GM23338 (cell line): ENCODE measurements at regions not wholly inside any gene's neighbourhood (a gene's known extent, or its start where the extent isn't known, plus 50 kb on each side); places are given as distances from the start of the nearest gene placed in this dataset.

Experiments
- CREB1 ChIP-seq: fragments of 250-450 bp; sonication (Bioruptor Pico); IDR thresholded peaks from 2 replicates; pipeline ENCODE4 v1.5.0; 2020; ENCODE audit warnings: low read depth, mild to moderate bottlenecking, moderate library complexity
- CTCF ChIP-seq, 2 experiments: fragments of 200-600 bp in 1 of 2; sonication (generic) in 1 of 2; conservative IDR thresholded peaks; 2 replicates each; pipeline versions ENCODE4 v1.5.1 to v1.6.1; 2016 to 2017; ENCODE audit warnings: antibody characterized with exemption in 2 of 2, low read depth in 2 of 2, mild to moderate bottlenecking in 2 of 2, moderate library complexity in 1 of 2
- ETS1 ChIP-seq: IDR thresholded peaks from 2 replicates; pipeline ENCODE4 v1.6.1; 2016; ENCODE audit warnings: antibody characterized with exemption
- EZH2 ChIP-seq: fragments of 200-600 bp; sonication (generic); IDR thresholded peaks from one replicate; pipeline ENCODE4 v1.8.0; 2017; ENCODE audit warnings: antibody characterized with exemption, mild to moderate bottlenecking, low read depth; ENCODE audit not compliant: unreplicated experiment
- EZH2phosphoT487 ChIP-seq: fragments of 200-600 bp; sonication (generic); IDR thresholded peaks from one replicate; pipeline ENCODE4 v1.8.1; 2018; ENCODE audit warnings: antibody characterized with exemption; ENCODE audit not compliant: unreplicated experiment
- NANOG ChIP-seq: IDR thresholded peaks from 2 replicates; pipeline ENCODE4 v1.6.1; 2016; ENCODE audit warnings: antibody characterized with exemption, borderline replicate concordance
- POLR2AphosphoS5 ChIP-seq: IDR thresholded peaks from 2 replicates; pipeline ENCODE4 v1.6.1; 2016; ENCODE audit warnings: antibody characterized with exemption, low read depth
- REST ChIP-seq: IDR thresholded peaks from one replicate; pipeline ENCODE4 v1.6.1; 2018; ENCODE audit warnings: antibody characterized with exemption; ENCODE audit not compliant: unreplicated experiment
- ZNF462 ChIP-seq: fragments of 250-450 bp; sonication (Bioruptor Pico); IDR thresholded peaks from 2 replicates; pipeline ENCODE4 v1.5.0; 2020; ENCODE audit warnings: mild to moderate bottlenecking, moderate library complexity

GRCh38 chr19:5281588-5281987 lies 59.0 kb downstream of the PTPRS start:
- no peak for TF ChIP-seq CTCF (conservative IDR thresholded peaks at IDR 0.05; ENCODE audit: low read depth in 2 of 2)
- TF ChIP-seq REST = no peak
- TF ChIP-seq POLR2AphosphoS5 = no peak
- TF ChIP-seq EZH2 = no peak
- no peak for TF ChIP-seq ZNF462 (CRISPR knock-in tag)
- no peak for TF ChIP-seq ETS1
- no peak for TF ChIP-seq EZH2phosphoT487
- no peak for TF ChIP-seq NANOG
- no peak for TF ChIP-seq CREB1 (CRISPR knock-in tag)
